HEK293T (cell line): ENCODE measurements at regions not wholly inside any gene's neighbourhood (a gene's known extent, or its start where the extent isn't known, plus 50 kb on each side); places are given as distances from the start of the nearest gene placed in this dataset.

Experiments used
- CTCF ChIA-PET: fragments of 350-600 bp; formaldehyde crosslinking; extraction: SDS; loops from one replicate; lab custom pipeline; 2021; ENCODE audit warnings: antibody characterized with exemption, inconsistent platforms; lab: Yijun Ruan, JAX
- POLR2A ChIA-PET: fragments of 350-600 bp; formaldehyde crosslinking; extraction: SDS; loops from one replicate; lab custom pipeline; 2020; ENCODE audit warnings: antibody characterized with exemption, inconsistent platforms; lab: Yijun Ruan, JAX
- DNase-seq: peaks from one replicate; pipeline ENCODE4 v3.0.0; 2012; ENCODE audit warnings: mixed read lengths; ENCODE audit errors: extremely low spot score
- ARNT ChIP-seq: fragments of 450-650 bp; IDR thresholded peaks from 2 replicates; pipeline ENCODE4 v1.6.1; 2017; ENCODE audit warnings: mild to moderate bottlenecking
- BHLHE40 ChIP-seq: fragments of 450-650 bp; IDR thresholded peaks from 2 replicates; pipeline ENCODE4 v1.6.1; 2016; ENCODE audit warnings: mild to moderate bottlenecking, moderate library complexity, borderline replicate concordance
- CTBP1 ChIP-seq: fragments of 450-650 bp; IDR thresholded peaks from 2 replicates; pipeline ENCODE4 v1.6.1; 2016; ENCODE audit warnings: borderline replicate concordance
- ELF4 ChIP-seq: fragments of 450-650 bp; IDR thresholded peaks from 2 replicates; pipeline ENCODE4 v1.6.1; 2017; ENCODE audit warnings: antibody characterized with exemption
- FOXA1 ChIP-seq: fragments of 450-650 bp; IDR thresholded peaks from 2 replicates; pipeline ENCODE4 v1.6.1; 2016; ENCODE audit warnings: mild to moderate bottlenecking
- FOXK2 ChIP-seq: fragments of 450-650 bp; IDR thresholded peaks from 2 replicates; pipeline ENCODE4 v1.6.1; 2016; ENCODE audit warnings: mild to moderate bottlenecking
- FOXM1 ChIP-seq: fragments of 450-650 bp; IDR thresholded peaks from 2 replicates; pipeline ENCODE4 v1.6.1; 2017; ENCODE audit warnings: mild to moderate bottlenecking, borderline replicate concordance
- HDGF ChIP-seq: fragments of 450-650 bp; IDR thresholded peaks from 2 replicates; pipeline ENCODE4 v1.6.1; 2017; ENCODE audit warnings: antibody characterized with exemption, borderline replicate concordance
- L3MBTL2 ChIP-seq: fragments of 450-650 bp; conservative IDR thresholded peaks from 2 replicates; pipeline ENCODE4 v1.6.1; 2016; ENCODE audit warnings: mild to moderate bottlenecking
- LEF1 ChIP-seq: fragments of 450-650 bp; IDR thresholded peaks from 2 replicates; pipeline ENCODE4 v1.6.1; 2017; ENCODE audit warnings: mild to moderate bottlenecking, borderline replicate concordance
- NFRKB ChIP-seq: fragments of 450-650 bp; IDR thresholded peaks from 2 replicates; pipeline ENCODE4 v1.6.1; 2016; ENCODE audit warnings: mild to moderate bottlenecking, moderate library complexity
- PKNOX1 ChIP-seq: fragments of 450-650 bp; IDR thresholded peaks from 2 replicates; pipeline ENCODE4 v1.6.1; 2016
- SP1 ChIP-seq: fragments of 450-650 bp; IDR thresholded peaks from 2 replicates; pipeline ENCODE4 v1.6.1; 2017
- SUZ12 ChIP-seq: fragments of 450-650 bp; IDR thresholded peaks from 2 replicates; pipeline ENCODE4 v1.6.1; 2016; ENCODE audit warnings: mild to moderate bottlenecking
- TARDBP ChIP-seq: fragments of 450-650 bp; IDR thresholded peaks from 2 replicates; pipeline ENCODE4 v1.6.1; 2016
- ZNF384 ChIP-seq: fragments of 450-650 bp; IDR thresholded peaks from 2 replicates; pipeline ENCODE4 v1.6.1; 2016

- no peak for TF ChIP-seq NFRKB
- no peak for TF ChIP-seq PKNOX1
- TF ChIP-seq FOXA1: no peak
- no peak for TF ChIP-seq TARDBP
- no peak for TF ChIP-seq HDGF
- TF ChIP-seq SP1: no peak
- TF ChIP-seq BHLHE40: no peak
- no peak for TF ChIP-seq ZNF384
- no peak for TF ChIP-seq ELF4
- no peak for TF ChIP-seq ARNT
- no peak for TF ChIP-seq LEF1
- no peak for TF ChIP-seq CTBP1
- no peak for TF ChIP-seq L3MBTL2
- TF ChIP-seq SUZ12: no peak
- TF ChIP-seq FOXM1: no peak
- TF ChIP-seq FOXK2: no peak
- CTCF ChIA-PET: interaction anchor here (0.7 kb wide), 1 partner anchor 12 kb away, joined by 3 read pairs; no protein-coding TSS in a partner anchor
- no peak for DNase-seq
- POLR2A ChIA-PET: no interaction called here
Measured at GRCh38 chr4:132498215-132498614, 650.9 kb upstream of the PCDH10 start.

- DNase-seq: no peak
- TF ChIP-seq ZNF384: no peak
- TF ChIP-seq L3MBTL2: no peak
- no peak for TF ChIP-seq ELF4
- TF ChIP-seq ARNT: no peak
- TF ChIP-seq FOXK2: no peak
- TF ChIP-seq TARDBP: no peak
- no peak for TF ChIP-seq NFRKB
- TF ChIP-seq PKNOX1: no peak
- no peak for TF ChIP-seq BHLHE40
- no peak for TF ChIP-seq SUZ12
- no peak for TF ChIP-seq CTBP1
- no peak for TF ChIP-seq SP1
- TF ChIP-seq FOXA1: no peak
- ChIA-PET CTCF (no interaction called here), POLR2A (no interaction called here)
Measured at GRCh38 chr4:132502096-132502552, 647.0 kb upstream of the PCDH10 start.

GRCh38 chr4:132504438-132504837, 644.7 kb upstream of the PCDH10 start:
- TF ChIP-seq ARNT (no peak), NFRKB (no peak), HDGF (no peak), FOXM1 (no peak), ELF4 (no peak), CTBP1 (no peak)
- POLR2A ChIA-PET: no interaction called here
- DNase-seq: no peak
- CTCF ChIA-PET: no interaction called here

- TF ChIP-seq TARDBP: no peak
- no peak for TF ChIP-seq PKNOX1
- no peak for TF ChIP-seq FOXK2
- POLR2A ChIA-PET: no interaction called here
- DNase-seq: no peak
- CTCF ChIA-PET: no interaction called here
Measured at GRCh38 chr4:132506568-132506967, 642.5 kb upstream of the PCDH10 start.

- no peak for DNase-seq
- TF ChIP-seq FOXK2 (no peak), HDGF (no peak), SUZ12 (no peak), ELF4 (no peak)
- ChIA-PET CTCF (no interaction called here), POLR2A (no interaction called here)
Measured at GRCh38 chr4:132513491-132513890, 635.6 kb upstream of the PCDH10 start.

- POLR2A ChIA-PET: no interaction called here
- TF ChIP-seq BHLHE40 (no peak), L3MBTL2 (no peak), LEF1 (no peak), SP1 (no peak), FOXM1 (no peak), ZNF384 (no peak), NFRKB (no peak), TARDBP (no peak), FOXK2 (no peak), SUZ12 (no peak), HDGF (no peak), FOXA1 (no peak), CTBP1 (no peak), ELF4 (no peak), ARNT (no peak), PKNOX1 (no peak)
- CTCF ChIA-PET: no interaction called here
- DNase-seq: no peak
Measured at GRCh38 chr4:132526652-132527051, 622.4 kb upstream of the PCDH10 start.
